ENCODE measurements at regions not wholly inside any gene's neighbourhood (a gene's known extent, or its start where the extent isn't known, plus 50 kb on each side); places are given as distances from the start of the nearest gene placed in this dataset.

DNA sequence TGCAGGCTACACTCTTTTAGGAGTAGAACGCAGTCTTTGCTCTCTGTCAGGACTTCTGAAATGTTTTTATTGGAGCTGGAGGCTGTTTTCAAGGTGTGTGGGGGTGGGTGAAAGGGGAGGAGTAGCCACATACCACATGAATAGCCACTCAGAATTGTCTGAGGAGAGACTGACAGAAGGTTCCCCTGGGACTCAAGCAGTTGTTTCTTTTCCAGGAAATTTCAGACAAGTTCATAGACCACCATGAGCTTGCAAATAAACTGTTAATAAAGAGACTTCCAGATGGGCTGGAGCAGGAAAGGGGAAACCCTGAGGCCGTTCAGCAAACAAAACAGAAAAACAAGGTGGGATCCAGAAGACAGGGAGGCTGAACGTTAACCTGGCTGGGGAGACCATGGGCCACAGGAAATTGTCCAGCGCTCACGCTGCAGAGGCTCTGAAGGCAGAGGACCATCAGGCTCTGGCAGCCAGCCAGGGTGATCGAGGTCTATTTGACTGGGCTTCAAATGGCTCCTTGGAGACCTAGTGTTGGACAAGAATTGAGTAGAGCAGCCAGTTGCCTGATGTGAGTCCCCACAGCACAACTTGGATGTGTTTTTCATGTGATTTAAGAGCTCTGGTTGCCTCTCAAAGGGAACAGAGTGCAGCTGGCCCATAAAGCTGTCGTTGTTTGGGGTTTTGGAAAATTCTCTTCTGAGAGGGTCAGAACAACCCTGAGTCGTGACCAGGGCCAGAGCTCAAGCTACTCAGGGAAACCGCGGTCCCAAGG is 159.2 kb upstream of the RAI14 start:
- peak overlapping the region in 3 of 7 donors; percentile 3 to 77 (median 54) for H3K27ac Mint-ChIP-seq
- H2AFZ ChIP-seq (ENCODE audit: insufficient read depth, low read depth, low read length, poor library complexity, severe bottlenecking) = no peak overlapping the region

DNA sequence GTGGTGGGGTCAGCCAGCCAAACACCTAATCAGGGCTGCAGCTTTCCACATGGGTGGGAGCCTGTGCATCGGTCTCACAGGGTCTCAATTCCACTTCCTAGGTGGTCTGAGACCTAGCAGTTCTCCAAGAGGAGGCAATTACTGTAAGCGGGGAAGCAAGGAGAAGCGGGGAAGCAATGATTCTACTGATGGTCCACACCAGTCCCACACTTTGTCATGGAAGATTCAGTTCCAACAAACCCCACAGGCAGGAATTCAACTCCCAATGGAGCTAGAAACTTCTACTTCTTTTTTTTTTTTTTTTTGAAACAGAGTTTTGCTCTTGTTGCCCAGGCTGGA is 158.7 kb upstream of the RAI14 start:
- Histone ChIP-seq H3K27ac (ENCODE audit: low read depth in 1 of 2, low read length in 2 of 2) (peak overlapping the region in 1 of 2 donors; percentile 7), H3K36me3 (replicated peaks in 1 of 2; ENCODE audit: control insufficient read depth in 1 of 2, insufficient read depth in 2 of 2, low read length in 2 of 2) (no peaks in the 10 kb centered on the region), H3K9me3 (replicated peaks in 1 of 2; ENCODE audit: control insufficient read depth in 1 of 2, insufficient read depth in 1 of 2, low read length in 2 of 2) (no peaks in the 10 kb centered on the region), H3K27me3 (ENCODE audit: control insufficient read depth in 2 of 2, insufficient read depth in 2 of 2, low read length in 2 of 2) (no peaks in the 10 kb centered on the region), H3K4me1 (ENCODE audit: control insufficient read depth in 1 of 2, insufficient read depth in 2 of 2, low read length in 2 of 2) (peaks cover 36 to 52% of the 10 kb centered on the region in 2 donors), H2AFZ (ENCODE audit: insufficient read depth, low read depth, low read length, poor library complexity, severe bottlenecking) (no peak overlapping the region), H3K9ac (ENCODE audit: insufficient read depth, low read length, poor library complexity, severe bottlenecking) (no peak overlapping the region), H3K4me3 (replicated peaks in 1 of 3; ENCODE audit: low read depth in 2 of 3, low read length in 3 of 3) (no peak overlapping the region), H4K20me1 (ENCODE audit: insufficient read depth, low read length) (no peaks in the 10 kb centered on the region), H3K4me2 (replicated peaks; ENCODE audit: extremely low read depth, low read length, poor library complexity, severe bottlenecking) (no peak overlapping the region), H3K79me2 (ENCODE audit: insufficient read depth, low read length) (no peaks in the 10 kb centered on the region)
- TF ChIP-seq, protein P1, sequence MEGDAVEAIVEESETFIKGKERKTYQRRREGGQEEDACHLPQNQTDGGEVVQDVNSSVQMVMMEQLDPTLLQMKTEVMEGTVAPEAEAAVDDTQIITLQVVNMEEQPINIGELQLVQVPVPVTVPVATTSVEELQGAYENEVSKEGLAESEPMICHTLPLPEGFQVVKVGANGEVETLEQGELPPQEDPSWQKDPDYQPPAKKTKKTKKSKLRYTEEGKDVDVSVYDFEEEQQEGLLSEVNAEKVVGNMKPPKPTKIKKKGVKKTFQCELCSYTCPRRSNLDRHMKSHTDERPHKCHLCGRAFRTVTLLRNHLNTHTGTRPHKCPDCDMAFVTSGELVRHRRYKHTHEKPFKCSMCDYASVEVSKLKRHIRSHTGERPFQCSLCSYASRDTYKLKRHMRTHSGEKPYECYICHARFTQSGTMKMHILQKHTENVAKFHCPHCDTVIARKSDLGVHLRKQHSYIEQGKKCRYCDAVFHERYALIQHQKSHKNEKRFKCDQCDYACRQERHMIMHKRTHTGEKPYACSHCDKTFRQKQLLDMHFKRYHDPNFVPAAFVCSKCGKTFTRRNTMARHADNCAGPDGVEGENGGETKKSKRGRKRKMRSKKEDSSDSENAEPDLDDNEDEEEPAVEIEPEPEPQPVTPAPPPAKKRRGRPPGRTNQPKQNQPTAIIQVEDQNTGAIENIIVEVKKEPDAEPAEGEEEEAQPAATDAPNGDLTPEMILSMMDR (IDR thresholded peaks at IDR 0.05) = no peak
- intact Hi-C loops (cut with micrococcal nuclease) = no loop called here
- 100% methylated on average over 3 of the region's 3 CpGs for WGBS (ENCODE audit: insufficient coverage)
- Mint-ChIP-seq H3K36me3 (no peaks in the 10 kb centered on the region), H3K4me1 (peaks cover 43% of the 10 kb centered on the region), H3K27me3 (ENCODE audit: low read depth in 3 of 3) (peaks cover 0 to 2% (median 0%) of the 10 kb centered on the region in 3 donors), H3K9me3 (peaks cover 0 to 4% (median 0%) of the 10 kb centered on the region in 7 donors), H3K27ac (no peak overlapping the region), H3K4me3 (no peak overlapping the region)
- DNase-seq = no peak

More for the DNA sequence above, 159.2 kb upstream of the RAI14 start:
- Histone ChIP-seq H4K20me1 (ENCODE audit: insufficient read depth, low read length) (no peaks in the 10 kb centered on the region), H3K27me3 (ENCODE audit: control insufficient read depth in 2 of 2, insufficient read depth in 2 of 2, low read length in 2 of 2) (no peaks in the 10 kb centered on the region), H3K9me3 (replicated peaks in 1 of 2; ENCODE audit: control insufficient read depth in 1 of 2, insufficient read depth in 1 of 2, low read length in 2 of 2) (no peaks in the 10 kb centered on the region), H3K9ac (ENCODE audit: insufficient read depth, low read length, poor library complexity, severe bottlenecking) (no peak overlapping the region), H3K4me1 (ENCODE audit: control insufficient read depth in 1 of 2, insufficient read depth in 2 of 2, low read length in 2 of 2) (peaks cover 36 to 52% of the 10 kb centered on the region in 2 donors), H3K4me2 (replicated peaks; ENCODE audit: extremely low read depth, low read length, poor library complexity, severe bottlenecking) (no peak overlapping the region), H3K27ac (ENCODE audit: low read depth in 1 of 2, low read length in 2 of 2) (peak overlapping the region in 1 of 2 donors; percentile 7), H3K36me3 (replicated peaks in 1 of 2; ENCODE audit: control insufficient read depth in 1 of 2, insufficient read depth in 2 of 2, low read length in 2 of 2) (no peaks in the 10 kb centered on the region), H3K4me3 (replicated peaks in 1 of 3; ENCODE audit: low read depth in 2 of 3, low read length in 3 of 3) (no peak overlapping the region), H3K79me2 (ENCODE audit: insufficient read depth, low read length) (no peaks in the 10 kb centered on the region)
- intact Hi-C loops (cut with micrococcal nuclease) = no loop called here
- H3K9me3 Mint-ChIP-seq = peaks cover 0 to 4% (median 0%) of the 10 kb centered on the region in 7 donors
- H3K36me3 Mint-ChIP-seq = no peaks in the 10 kb centered on the region
- no peaks in the 10 kb centered on the region for H3K27me3 Mint-ChIP-seq (ENCODE audit: low read depth in 3 of 3)
- H3K4me1 Mint-ChIP-seq = peaks cover 43% of the 10 kb centered on the region
- no peak for DNase-seq
- TF ChIP-seq, protein P1 (IDR thresholded peaks at IDR 0.05) = no peak
- WGBS (ENCODE audit: insufficient coverage) = 70% methylated on average over 9 of the region's 10 CpGs
- no peak overlapping the region for H3K4me3 Mint-ChIP-seq

All from CD14-positive monocyte (primary cell).